MM.1S (cell line): ENCODE measurements at regions not wholly inside any gene's neighbourhood (a gene's known extent, or its start where the extent isn't known, plus 50 kb on each side); places are given as distances from the start of the nearest gene placed in this dataset.

Source experiments
- CTCF ChIP-seq: fragments of 300-600 bp; sonication (generic); IDR thresholded peaks from 2 replicates; pipeline ENCODE4 v1.5.1; 2016; ENCODE audit warnings: antibody characterized with exemption, low read length, mixed read lengths
- EZH2 ChIP-seq: fragments of 300-600 bp; sonication (generic); optimal IDR thresholded peaks from 2 replicates; pipeline ENCODE3; 2017; ENCODE audit warnings: low read depth, mild to moderate bottlenecking, antibody characterized with exemption, low read length, mixed read lengths

DNA sequence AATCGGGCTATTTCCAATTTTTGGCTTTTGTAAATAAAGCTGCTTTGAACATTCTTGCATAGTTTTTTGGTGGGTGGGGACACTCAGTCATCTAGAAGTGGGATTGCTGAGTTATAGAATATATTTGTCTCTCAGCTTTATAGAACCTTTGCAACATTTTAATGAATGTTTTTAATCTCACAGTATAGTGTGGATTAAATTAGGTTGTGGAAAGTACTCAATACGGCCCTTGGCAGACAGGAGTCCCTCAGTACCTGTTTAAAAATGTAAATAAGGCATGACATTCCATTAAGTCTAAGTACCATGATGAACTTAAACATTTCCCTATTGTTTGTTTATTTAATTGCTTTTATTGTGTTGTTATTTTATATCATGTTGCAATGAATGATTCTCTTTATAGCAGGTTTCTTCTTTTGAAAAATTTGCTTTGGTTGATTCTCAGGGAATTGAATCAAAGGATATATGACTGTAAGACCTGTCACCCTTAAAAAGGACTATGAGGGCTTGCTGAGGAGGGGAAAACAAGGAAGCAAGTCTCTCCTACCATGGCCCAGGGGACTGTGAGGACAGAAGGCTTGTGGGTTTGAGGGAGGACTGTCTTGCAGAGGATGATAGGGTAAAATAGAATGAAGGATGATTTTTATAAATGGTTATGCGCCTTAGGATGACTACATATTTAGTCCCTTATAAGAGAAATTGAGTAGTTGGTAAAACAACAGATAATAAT is 165.1 kb downstream of the RPIA start:
- TF ChIP-seq CTCF (no peak), EZH2 (no peak)
